ENCODE measurements at regions not wholly inside any gene's neighbourhood (a gene's known extent, or its start where the extent isn't known, plus 50 kb on each side); places are given as distances from the start of the nearest gene placed in this dataset.

DNA sequence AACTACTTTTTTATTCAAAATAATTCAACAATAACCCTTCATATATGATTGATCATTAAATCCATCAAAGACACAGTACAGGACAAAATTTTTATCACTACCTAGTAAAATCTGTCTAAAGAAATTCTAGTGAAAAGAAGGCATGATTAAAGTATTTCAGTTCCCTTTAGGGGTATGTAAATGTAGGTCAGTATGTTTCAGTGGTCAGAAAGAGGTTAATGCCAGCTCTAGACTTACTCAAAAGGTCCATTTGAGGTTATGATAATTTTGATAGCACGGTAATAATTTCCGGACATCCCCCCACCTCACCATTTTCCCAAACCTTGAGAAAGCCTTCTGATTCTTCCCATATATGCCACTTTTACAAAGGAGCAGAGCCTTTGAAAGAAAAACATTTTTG lies 193.5 kb upstream of the ID4 start:
- no peak for DNase-seq

DNA sequence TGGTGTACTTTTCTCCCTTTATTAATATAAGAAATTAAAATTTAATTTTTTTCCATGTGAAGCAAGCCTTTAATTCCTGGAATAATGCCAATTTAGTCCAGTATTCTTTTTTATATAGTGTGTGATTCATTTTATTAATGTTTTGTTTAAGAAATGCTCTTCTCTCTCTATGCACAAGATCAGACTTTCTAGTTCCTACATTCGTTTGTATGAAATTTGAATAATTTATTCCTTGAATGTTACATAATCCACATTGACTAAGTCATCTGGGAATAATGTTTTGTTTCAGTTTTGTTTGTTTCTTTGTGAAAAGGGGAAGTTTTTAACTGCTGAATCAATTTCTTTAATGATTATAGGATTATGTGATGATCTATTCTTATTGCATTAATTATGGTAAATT lies 181.4 kb upstream of the ID4 start:
- no peak for DNase-seq

DNA sequence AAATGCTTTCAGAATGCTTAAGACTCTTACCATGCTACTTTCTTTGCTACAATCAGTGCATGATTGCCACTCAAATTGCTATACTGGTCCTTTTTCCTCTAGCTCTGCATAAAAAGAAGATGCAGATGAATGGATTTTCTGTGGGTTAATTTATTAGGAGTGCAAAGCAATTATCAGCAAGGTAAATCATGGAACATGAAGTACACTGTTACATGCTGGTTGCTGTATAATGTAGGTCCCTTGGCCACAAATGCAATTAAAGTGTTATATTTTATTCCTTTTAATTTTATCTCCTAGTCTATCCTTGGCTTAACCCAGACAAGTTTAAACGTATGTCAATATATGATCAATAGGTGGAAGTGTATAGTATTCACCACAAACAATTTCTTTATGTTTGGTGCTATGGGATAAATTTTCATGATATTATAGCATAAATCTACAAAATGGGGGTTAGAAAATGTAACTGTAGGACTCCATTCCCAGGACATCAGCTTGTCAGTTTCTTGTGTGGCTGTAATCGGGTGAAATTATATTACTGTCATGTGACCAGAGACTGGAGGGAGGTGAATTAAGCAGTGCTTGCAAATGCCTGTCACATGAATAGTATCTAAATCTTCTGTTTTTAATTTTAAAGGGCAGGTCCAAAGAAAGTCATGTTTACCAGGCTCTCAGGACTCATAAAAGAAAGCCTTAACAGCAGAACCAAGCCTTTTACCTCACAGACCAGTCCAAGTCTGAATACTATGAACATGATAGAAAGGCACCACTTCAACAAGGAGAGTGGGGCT lies 176.9 kb upstream of the ID4 start:
- DNase-seq = no peak

DNA sequence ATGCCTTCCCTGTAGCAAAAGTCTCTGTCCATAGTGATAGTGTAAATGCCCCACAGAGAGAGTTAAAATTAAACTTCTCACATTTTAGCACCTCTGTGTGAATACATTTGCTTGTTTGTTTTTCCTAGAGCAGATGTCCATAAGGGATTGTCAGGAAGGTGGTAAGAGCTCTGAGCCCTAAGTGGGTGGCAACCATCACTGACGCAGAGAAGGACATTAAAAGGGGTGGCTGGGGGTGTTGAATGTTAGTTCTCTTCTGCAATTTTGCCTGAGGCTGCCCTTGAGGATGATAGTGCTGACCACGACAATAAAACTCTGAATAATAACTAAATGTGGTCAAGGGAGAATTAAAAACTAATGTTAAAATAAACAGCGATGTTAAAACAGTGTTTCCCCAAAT lies 174.3 kb upstream of the ID4 start:
- no peak for DNase-seq

DNA sequence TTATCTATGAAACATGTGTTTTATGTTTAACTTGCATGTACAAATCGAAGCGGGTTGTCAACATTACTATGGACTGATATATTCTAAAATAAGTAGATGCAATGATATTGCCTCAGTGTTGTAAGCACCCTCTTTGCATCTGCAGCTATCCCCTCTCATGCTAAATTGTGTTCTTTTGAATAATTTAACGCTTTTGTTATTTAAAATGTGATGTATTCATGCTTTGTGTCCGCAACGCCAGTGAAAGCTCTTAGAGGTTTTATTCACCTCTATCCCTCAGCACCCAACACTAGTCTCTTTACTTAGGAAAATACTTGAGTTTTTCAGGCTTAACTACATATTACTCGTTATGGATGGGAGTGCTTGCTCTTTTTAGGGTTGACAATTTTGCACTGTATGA lies 173.7 kb upstream of the ID4 start:
- DNase-seq = no peak

DNA sequence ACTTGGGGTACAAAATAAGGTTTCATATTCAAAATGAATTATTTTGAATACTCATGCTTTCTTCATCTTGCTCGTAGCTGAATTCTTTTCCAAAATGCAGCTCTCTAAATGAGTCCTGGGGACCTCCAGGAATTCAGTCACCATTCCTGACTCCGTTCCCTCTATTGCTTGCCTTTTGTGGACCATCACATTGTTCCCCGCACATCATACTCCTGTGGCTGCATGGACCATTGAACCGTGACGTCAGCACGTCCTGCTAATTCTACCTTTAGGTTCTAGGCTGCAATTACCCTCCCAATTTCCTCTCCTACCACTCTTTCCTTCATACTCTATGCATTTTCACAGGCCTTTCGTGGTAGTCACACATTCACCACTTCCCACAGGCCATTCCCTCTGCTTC lies 173.1 kb upstream of the ID4 start:
- DNase-seq = no peak

DNA sequence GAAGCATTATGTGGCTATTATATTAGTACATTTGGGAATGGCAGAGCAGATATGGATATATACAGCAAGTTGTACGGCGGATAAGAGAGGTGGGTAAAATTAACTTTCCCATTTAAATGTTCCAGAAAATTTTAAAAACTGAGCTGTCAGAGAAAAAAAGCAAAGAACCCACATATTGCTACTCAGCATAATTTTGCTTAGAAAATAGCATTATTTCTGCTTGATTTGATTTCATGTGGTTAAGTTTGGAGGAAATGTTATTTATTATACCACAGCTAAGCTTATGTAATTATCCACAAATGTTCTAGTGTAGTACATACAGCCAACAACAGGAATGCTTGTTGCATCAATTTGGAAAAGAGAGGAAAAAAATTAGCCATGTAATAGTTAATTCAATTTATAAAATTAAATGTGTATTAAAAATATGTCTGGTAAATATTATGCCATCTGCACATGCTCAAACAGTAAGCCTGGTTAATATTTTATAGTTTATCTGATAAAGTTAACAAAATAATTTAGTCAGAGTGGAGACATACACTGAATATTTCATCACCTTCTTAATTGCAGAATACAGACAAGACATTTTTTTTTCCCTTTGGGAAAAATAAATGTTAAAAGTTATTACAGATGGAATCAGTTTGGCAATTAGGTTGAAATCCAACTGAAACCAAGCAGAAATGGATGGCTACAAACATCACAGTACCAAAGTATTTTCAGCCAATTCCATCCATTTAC lies 172.1 kb upstream of the ID4 start:
- no peak for DNase-seq

DNA sequence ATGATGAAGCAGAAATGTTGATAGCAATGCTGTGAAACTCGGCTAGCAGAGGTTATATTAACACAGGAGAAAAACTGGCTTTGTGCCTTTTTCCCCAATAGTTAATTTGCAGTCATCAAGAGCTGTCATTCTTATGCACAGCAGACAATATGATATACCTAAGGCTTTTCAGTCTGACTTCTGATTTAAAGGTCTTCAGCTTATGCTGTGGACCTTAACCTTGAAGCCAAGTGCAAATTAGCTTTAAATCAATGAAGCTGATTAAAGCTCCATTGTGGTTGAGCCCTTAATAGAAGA lies 171.6 kb upstream of the ID4 start:
- DNase-seq = no peak

DNA sequence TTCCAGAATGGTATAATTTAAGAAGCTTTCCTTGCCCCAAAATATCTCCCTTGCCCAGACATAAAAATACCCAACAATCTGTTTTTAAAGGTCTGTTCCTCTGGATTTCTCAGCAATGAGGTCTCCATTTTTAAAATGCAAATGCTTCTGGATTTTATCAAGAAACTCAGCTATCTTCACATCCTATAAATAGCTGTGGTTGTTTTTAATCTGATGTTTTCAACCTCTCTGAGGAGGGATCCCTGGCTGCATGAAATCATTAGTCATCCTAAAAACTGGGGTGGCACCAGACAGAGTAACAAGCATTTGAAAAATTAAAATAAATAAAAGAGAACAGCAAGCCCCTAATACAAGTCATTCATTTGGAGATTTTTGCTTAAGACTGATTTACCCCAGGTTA lies 168.5 kb upstream of the ID4 start:
- no peak for DNase-seq

DNA sequence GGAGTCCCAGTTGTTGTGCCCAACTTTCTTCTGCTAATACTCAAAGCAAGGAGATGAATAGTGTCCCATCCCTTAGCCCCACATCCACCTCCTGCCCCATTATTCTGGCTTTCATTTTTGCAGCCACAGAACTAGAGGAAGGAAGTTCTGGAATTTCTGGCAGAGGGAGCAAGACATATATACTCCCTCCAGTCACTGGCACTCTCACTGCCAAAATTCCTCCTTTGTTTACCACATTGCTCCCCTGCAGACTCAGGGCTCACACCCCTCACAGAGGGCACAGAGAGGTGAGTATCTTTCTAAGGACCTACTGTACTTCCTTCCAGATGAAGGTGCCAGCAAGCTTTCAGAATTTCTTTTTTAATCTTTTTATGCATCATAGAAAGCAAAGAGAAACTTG lies 168.0 kb upstream of the ID4 start:
- DNase-seq = no peak

DNA sequence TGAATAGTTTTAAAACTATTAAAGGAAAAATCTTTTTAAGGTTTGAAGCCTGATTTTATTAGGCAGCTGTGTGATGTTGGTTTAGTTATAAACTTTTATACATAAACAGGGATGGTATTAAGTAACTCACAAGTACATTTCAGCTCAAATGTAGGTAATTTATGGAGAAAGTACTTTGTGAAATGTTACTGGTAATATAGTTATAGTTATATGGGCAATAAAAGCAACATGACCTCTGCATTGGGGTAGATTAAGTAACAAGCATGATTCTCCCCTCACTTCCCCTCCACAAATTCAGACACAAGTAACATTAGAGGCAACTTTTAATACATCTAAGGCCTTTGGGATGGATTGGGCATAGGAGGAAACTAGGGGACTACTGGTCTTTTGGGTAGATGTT lies 154.3 kb upstream of the ID4 start:
- DNase-seq = no peak

DNA sequence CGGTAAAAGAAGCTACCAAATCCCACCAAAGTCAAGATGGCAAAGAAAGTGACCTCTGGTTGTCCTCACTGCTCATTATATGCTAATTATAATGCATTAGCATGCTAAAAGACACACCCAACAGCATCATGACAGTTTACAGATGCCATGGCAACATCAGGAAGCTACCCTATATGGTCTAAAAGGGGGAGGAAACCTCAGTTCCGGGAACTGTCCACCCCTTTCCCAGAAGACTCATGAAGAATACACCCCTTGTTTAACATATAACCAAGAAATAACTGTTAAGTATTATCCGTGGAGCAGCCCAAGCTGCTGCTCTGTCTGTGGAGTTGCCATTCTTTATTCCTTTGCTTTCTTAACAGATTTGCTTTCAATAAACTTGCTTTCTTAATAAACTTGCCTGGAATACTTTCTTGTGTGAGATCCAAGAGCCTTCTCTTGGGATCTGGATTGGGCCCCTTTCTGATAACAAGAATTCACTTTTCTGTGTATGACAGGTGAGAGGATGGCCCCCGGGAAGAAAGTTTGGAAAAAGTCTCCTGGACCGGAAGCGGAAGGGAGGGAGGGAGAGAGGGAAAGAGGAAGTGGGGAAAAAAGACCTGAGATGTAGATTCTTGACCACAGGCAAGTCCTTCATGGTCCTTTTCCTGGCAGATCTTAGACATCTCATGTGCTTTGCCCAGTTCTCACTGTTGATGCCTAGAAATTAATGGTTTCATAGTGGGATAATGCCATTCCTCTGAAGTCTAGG lies 146.7 kb upstream of the ID4 start:
- DNase-seq = no peak

DNA sequence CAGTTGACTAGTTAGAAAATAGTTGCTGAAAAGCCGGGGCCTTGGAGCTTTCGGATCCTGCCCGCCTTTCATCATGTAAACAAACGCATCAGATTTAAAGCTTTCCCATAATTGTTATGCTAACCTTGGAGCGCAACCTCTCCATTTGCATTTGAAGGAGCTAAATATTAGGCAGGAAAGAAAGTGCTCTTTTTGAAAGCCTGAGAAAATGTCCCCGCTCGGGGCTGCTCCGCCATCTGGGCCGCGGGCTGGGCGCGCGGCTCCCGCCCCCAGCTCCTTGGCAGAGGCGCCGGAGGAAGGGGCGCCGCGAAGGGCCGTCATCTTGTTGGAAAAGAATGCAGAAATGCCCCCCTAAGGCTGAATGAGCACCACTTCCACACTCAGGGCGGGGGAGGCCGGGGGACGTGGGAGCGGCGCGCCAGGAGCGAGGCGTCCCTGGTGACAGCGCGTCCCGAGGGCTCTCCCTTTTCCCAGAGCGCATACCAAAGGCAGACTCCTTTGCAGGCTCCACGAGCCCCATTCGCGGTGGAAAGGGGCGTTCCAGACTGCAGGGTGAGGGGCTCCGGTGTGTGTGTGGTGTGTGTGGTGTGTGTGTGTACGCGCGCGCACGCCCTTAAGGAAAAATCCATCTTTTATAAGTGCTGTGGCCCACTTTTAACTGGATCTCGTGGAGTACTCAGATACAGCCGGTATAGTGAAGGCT lies 145.6 kb upstream of the ID4 start:
- no peak for DNase-seq

DNA sequence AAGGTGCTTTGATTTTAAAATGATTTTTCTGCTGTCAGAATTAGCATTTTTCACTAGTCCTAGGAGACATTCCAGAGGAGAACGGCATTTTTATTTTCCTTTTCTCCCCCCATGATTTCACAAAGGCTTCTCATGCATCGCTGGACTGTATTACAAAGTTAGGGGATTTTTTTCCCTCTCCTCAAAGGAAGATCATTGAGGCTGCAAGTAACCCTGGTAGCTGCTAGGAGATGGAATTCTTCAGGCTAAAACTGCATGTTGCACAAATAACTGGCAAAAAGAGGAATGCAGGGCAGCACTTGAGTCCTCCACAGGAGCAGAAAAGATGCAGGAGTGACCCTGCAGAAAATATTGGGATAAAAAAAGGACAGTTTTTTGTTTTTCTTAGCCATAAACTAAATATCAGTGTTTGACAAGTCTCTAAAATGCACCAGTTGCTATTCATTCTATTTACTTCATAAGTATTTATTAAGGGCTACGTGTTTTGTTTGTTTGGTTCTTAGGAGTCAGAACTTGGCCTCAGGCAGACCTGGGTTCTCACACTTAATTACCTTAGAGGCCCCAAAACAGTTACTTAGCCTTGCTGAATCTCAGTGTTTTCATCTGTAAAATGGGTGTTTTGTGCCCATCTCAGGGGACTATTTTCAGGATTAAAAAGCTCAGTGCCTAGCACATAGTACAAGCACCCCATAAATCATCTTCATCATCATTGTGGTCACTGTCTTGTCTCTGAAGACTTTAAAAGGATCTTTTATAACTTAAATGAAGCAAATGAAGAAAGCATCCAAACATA lies 144.5 kb upstream of the ID4 start:
- DNase-seq = no peak

DNA sequence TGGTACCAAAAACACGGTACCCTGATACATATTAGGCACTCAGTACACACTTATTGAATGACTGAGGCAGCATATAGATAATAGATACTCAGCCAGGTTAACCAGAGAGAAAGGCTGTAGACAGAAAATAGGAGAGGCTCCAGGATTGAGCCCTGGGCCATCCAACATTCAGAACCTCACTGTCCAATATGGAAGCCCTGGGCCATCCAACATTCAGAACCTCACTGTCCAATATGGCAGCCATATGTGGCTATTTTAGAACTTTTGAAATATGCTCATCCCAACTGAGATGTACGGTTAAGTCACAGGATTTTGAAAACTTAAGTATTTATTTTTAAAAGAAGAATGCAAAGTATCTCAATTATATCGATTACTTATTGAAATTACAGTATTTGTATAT lies 142.5 kb upstream of the ID4 start:
- DNase-seq = no peak

DNA sequence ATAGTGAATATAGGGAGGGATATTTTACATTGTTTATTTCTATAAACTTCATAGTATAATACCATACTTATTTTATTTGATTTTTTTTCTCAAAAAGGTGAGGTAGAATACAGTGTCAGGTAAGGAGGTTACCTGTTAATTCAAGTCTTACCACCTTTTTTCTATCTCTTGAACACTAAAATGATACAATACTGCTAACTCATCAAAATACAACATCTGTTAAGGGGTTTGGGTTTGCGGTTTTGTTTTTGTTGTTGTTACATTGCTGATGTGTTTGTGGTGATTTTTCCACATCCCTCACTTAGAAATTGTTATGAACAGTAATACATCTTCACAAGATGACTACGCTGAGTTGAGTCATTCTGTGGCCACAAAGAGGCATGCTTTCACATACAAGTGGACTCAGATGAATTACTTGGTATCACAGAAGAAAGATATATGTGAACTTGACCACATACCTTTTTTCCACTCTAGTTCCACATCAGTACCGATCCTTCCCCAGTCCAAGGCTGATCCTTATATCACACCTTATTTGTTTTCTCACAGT lies 139.4 kb upstream of the ID4 start:
- DNase-seq = no peak

DNA sequence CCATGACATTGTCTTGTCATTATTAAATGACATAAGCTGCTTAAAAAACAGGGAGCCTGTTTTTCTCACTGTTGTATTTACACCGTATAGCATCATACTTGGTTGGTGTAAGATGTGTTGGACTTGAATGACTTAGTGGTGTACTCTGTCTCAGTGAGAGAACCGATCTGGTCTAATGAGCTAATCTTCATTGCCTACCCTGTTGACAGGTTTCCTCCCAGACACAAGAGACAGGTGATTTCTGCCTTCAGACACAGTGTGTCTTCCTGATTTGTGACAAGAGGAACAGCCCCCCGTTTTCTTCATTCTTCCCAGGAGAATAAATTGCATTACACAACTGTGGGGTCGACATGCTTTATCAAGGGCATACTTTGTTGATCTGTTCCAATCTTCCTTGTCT lies 137.2 kb upstream of the ID4 start:
- DNase-seq = no peak

DNA sequence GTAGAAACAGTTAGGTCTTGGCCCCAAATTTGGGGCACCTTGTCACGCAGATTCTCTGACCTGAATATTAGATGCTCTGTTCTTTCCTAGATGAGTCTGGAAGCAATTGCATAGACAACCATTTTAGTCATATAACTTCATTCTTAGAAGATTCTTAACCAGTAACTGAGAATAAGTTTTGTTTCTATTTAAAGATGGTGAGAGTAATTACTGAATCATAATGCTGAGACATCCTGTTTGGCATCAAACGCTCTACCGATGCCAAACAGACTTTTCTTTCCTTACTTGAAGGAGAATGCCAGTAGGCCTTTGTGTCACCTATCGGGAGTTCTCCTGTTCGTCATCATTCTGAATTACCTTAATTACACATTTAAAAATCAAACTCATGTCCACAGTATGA lies 131.6 kb upstream of the ID4 start:
- DNase-seq = no peak

DNA sequence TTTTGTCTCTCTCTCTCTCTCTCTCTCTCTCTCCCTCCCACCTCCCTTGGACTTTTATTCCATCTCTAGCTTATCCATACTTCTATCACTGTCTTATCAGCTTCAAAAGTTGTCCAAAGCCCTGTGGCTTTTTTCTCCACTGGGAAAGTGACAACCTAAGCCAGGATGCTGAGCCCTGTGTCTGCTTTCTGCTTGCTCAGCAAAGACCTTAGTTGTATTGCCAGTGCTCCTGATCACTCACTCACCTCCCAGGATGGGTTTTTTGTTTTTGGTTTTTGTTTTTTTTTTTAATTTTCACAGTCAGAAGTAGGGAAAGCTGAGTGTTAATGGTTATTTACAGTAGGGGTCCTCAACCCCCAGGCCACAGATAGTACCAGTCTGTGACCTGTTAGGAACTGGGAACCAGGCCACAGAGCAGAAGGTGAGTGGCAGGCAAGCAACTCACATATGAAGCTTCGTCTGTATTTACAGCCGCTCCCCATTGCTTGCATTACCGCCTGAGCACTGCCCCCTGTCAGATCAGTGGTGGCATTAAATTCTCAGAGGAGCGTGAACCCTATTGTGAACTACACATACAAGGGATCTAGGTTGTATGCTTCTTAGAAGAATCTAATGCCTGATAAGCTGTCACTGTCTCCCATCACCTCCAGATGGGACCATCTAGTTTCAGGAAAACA lies 125.0 kb upstream of the ID4 start:
- DNase-seq = no peak

DNA sequence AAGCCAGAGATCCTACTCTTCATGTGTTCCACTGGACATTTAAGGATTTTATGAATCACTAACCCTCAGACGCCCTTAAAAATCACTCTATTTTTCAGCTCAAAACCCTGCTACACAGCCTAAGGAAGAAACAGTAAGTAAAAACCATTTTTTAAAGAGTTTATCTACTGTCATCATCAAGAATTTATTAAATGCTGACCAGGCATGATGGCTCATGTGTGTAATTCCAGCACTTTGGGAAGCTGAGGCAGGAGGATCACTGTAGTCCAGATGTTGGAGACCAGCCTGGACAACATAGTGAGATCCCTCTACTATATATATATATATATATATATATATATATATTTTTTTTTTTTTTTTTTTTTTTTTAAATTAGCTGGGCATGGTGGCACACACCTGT lies 124.2 kb upstream of the ID4 start:
- DNase-seq = no peak

DNA sequence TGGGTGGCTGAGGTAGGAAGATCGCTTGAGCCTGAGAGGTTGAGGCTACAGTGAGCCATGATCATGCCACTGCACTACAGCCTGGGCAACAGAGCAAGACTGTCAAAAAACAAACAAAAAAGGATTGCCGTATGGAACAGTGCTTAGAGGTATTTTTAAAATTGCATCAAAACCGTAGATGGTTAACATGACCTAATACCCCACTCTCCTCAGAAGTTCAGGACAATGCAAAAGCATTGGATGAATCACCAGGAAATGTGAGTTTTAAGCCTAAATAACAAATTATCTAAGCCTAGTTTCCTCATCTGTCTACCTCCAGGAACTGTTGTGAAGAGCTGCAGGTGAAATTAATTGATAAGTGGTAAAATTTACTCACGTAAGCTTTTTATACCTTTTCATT lies 123.8 kb upstream of the ID4 start:
- no peak for DNase-seq

DNA sequence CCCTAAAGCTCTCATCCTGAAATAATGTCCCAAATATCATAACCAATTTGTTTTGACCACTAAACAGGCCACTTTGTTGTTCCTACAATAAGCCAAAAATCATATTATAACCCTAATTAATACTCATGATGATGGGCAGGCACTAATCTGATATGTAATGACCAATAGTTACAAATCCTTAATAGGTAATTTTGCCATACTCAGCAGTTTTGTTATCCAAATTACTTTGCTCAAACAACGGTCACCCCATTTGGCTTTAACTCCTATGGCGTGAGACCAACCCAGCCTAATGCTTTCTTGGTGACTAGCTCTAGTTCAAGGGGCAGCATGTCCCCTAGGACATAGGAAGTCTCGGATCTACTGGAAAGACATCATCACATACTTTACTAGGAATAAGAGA lies 123.2 kb upstream of the ID4 start:
- no peak for DNase-seq
